NT2/D1 (cell line): ENCODE measurements at regions not wholly inside any gene's neighbourhood (a gene's known extent, or its start where the extent isn't known, plus 50 kb on each side); places are given as distances from the start of the nearest gene placed in this dataset.
"Not testable (repeated sequence)": the region's sequence is repeated elsewhere in the genome, so short reads cannot be mapped to it uniquely, and the experiment has no call there.

Experiments
- YY1 ChIP-seq: IDR thresholded peaks from 2 replicates; pipeline ENCODE4 v1.6.1; 2011; ENCODE audit not compliant: insufficient read length, insufficient read depth
- ZNF274 ChIP-seq: IDR thresholded peaks from 2 replicates; pipeline ENCODE4 v1.6.1; 2011; ENCODE audit warnings: mild to moderate bottlenecking, low read depth, low read length

- not testable (repeated sequence) for TF ChIP-seq ZNF274, YY1
These were observed 82.8 kb upstream of the PLEKHM1 start for GRCh38 chr17:45573326-45573725.
